OCI-LY3 (cell line): ENCODE measurements at regions not wholly inside any gene's neighbourhood (a gene's known extent, or its start where the extent isn't known, plus 50 kb on each side); places are given as distances from the start of the nearest gene placed in this dataset.

Source experiments
- EZH2phosphoT487 ChIP-seq: fragments of 200-600 bp; shearing (Covaris generic); IDR thresholded peaks from 2 replicates; pipeline ENCODE4 v1.6.1; 2018; ENCODE audit warnings: antibody characterized with exemption, mixed run types, low read depth
- TF ChIP-seq, protein P1 (sequence below): fragments of 200-600, 300-600 bp; sonication (generic); IDR thresholded peaks from 2 replicates; pipeline ENCODE4 v1.5.1; 2014; ENCODE audit warnings: antibody characterized with exemption, low read length, low read depth

DNA sequence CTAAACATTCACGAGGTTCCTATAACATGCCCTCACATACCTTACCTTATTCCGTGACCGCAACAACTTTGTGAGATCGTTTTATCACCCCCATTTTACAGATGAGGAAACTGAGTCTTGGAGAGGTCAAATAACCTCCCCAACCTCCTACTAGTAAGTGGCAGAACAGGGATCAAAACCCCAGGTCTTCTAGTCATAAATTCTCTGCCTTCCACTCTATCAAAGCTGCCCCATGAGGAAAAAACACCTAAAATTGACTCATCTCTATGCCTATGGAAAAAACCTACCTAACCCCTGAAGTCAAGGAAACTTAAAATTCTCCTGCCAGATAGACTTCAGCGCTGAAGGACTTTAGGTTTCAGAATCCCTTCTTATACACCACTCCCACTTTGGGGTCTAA is 69.5 kb upstream of the ERRFI1 start:
- TF ChIP-seq, protein P1, sequence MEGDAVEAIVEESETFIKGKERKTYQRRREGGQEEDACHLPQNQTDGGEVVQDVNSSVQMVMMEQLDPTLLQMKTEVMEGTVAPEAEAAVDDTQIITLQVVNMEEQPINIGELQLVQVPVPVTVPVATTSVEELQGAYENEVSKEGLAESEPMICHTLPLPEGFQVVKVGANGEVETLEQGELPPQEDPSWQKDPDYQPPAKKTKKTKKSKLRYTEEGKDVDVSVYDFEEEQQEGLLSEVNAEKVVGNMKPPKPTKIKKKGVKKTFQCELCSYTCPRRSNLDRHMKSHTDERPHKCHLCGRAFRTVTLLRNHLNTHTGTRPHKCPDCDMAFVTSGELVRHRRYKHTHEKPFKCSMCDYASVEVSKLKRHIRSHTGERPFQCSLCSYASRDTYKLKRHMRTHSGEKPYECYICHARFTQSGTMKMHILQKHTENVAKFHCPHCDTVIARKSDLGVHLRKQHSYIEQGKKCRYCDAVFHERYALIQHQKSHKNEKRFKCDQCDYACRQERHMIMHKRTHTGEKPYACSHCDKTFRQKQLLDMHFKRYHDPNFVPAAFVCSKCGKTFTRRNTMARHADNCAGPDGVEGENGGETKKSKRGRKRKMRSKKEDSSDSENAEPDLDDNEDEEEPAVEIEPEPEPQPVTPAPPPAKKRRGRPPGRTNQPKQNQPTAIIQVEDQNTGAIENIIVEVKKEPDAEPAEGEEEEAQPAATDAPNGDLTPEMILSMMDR, result no peak
- no peak for TF ChIP-seq EZH2phosphoT487
